ENCODE measurements at regions not wholly inside any gene's neighbourhood (a gene's known extent, or its start where the extent isn't known, plus 50 kb on each side); places are given as distances from the start of the nearest gene placed in this dataset.

DNA sequence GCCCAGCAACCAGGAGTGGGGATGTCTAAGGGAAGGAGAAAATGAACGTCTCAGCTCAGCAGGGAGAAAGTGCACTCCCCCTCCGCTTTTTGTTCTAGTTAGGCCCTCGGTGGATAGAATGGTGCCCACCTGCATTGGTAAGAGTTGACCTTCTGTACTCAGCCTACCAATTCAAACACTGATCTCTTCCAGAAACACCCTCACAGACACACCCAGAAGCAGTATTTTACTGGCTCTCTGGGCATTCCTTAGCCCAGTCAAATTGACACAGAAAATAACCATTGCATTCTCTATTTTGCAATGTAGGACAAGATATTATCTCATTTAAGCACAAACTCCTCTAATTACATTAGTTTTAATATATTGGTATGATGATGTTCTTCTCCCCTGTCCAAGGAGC is 106.1 kb upstream of the C7orf33 start:
- TF ChIP-seq, protein P1, sequence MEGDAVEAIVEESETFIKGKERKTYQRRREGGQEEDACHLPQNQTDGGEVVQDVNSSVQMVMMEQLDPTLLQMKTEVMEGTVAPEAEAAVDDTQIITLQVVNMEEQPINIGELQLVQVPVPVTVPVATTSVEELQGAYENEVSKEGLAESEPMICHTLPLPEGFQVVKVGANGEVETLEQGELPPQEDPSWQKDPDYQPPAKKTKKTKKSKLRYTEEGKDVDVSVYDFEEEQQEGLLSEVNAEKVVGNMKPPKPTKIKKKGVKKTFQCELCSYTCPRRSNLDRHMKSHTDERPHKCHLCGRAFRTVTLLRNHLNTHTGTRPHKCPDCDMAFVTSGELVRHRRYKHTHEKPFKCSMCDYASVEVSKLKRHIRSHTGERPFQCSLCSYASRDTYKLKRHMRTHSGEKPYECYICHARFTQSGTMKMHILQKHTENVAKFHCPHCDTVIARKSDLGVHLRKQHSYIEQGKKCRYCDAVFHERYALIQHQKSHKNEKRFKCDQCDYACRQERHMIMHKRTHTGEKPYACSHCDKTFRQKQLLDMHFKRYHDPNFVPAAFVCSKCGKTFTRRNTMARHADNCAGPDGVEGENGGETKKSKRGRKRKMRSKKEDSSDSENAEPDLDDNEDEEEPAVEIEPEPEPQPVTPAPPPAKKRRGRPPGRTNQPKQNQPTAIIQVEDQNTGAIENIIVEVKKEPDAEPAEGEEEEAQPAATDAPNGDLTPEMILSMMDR (conservative IDR thresholded peaks at IDR 0.05; ENCODE audit: low read depth, low read length) = no peak
- no peak for TF ChIP-seq RCOR1 (IDR thresholded peaks at IDR 0.05; ENCODE audit: insufficient replicate concordance, low read length)
- TF ChIP-seq SMC3 (IDR thresholded peaks at IDR 0.05; ENCODE audit: low read depth, low read length) = no peak
- TF ChIP-seq RFX5 (IDR thresholded peaks at IDR 0.05; ENCODE audit: low read depth, low read length) = no peak
- TF ChIP-seq POLR2A (IDR thresholded peaks at IDR 0.05; ENCODE audit: low read depth, low read length) = no peak
- TF ChIP-seq, protein P2, sequence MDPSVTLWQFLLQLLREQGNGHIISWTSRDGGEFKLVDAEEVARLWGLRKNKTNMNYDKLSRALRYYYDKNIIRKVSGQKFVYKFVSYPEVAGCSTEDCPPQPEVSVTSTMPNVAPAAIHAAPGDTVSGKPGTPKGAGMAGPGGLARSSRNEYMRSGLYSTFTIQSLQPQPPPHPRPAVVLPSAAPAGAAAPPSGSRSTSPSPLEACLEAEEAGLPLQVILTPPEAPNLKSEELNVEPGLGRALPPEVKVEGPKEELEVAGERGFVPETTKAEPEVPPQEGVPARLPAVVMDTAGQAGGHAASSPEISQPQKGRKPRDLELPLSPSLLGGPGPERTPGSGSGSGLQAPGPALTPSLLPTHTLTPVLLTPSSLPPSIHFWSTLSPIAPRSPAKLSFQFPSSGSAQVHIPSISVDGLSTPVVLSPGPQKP (IDR thresholded peaks at IDR 0.05; ENCODE audit: borderline replicate concordance, low read depth, low read length) = no peak
- no peak for TF ChIP-seq MAFK (IDR thresholded peaks at IDR 0.05; ENCODE audit: low read depth, low read length)
- no peak for TF ChIP-seq MAZ (IDR thresholded peaks at IDR 0.05; ENCODE audit: borderline replicate concordance, low read depth, low read length)
- no peak for TF ChIP-seq MXI1 (IDR thresholded peaks at IDR 0.05; ENCODE audit: borderline replicate concordance, low read depth, low read length)
- TF ChIP-seq CEBPB (IDR thresholded peaks at IDR 0.05; ENCODE audit: low read depth, low read length) = no peak

Data from IMR-90 (cell line).